HG03135 (cell line): ENCODE measurements at regions not wholly inside any gene's neighbourhood (a gene's known extent, or its start where the extent isn't known, plus 50 kb on each side); places are given as distances from the start of the nearest gene placed in this dataset.
"Not testable (repeated sequence)": the region's sequence is repeated elsewhere in the genome, so short reads cannot be mapped to it uniquely, and the experiment has no call there.

Experiments used
- ATAC-seq: cut with Tn5 transposase; IDR thresholded peaks from one replicate; pipeline ENCODE4 v1.9.1; 2021; ENCODE audit warnings: mild to moderate bottlenecking, moderate library complexity; ENCODE audit not compliant: unreplicated experiment

DNA sequence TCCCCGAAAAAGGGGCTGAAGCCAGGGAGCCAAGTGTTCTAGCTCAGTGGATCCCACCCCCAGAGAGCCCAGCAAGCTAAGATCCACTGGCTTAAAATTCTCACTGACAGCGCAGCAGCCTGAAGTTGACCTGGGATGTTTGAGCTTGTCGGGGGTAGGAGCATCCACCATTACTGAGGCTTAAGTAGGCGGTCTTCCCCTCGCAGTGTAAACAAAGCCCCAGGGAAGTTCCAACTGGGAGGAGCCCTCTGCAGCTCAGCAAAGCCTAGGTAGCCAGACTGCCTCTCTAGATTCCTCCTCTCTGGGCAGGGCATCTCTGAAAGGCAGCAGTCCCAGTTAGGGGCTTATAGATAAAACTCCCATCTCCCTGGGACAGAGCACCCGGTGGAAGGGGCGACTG, 56.8 kb upstream of the FGF16 start:
- ATAC-seq: not testable (repeated sequence)

DNA sequence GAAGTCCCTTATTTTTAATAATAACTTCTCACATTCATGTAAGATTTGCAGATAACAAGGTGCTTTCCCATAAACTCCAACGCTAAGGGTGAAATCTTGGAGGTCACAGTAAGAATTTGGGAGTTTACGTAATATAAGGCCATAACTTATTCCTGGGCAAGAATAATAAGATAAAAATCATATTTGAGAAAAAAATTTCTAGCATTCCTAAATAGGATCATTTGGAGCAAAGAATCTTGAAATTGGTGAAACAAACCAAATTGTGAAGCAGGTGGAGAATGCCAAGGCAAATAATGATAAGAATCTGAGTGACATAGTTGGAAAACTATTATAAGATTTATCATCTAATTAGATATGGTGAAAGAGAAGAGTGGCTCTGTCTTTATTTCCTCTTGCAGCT, 50.4 kb upstream of the FGF16 start:
- ATAC-seq: no peak
